ENCODE measurements at regions not wholly inside any gene's neighbourhood (a gene's known extent, or its start where the extent isn't known, plus 50 kb on each side); places are given as distances from the start of the nearest gene placed in this dataset.

- TF ChIP-seq, protein P1, sequence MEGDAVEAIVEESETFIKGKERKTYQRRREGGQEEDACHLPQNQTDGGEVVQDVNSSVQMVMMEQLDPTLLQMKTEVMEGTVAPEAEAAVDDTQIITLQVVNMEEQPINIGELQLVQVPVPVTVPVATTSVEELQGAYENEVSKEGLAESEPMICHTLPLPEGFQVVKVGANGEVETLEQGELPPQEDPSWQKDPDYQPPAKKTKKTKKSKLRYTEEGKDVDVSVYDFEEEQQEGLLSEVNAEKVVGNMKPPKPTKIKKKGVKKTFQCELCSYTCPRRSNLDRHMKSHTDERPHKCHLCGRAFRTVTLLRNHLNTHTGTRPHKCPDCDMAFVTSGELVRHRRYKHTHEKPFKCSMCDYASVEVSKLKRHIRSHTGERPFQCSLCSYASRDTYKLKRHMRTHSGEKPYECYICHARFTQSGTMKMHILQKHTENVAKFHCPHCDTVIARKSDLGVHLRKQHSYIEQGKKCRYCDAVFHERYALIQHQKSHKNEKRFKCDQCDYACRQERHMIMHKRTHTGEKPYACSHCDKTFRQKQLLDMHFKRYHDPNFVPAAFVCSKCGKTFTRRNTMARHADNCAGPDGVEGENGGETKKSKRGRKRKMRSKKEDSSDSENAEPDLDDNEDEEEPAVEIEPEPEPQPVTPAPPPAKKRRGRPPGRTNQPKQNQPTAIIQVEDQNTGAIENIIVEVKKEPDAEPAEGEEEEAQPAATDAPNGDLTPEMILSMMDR (conservative IDR thresholded peaks at IDR 0.05; ENCODE audit: low read length), result peak; percentile 50
- TF ChIP-seq EZH2phosphoT487 (IDR thresholded peaks at IDR 0.05; ENCODE audit: borderline replicate concordance), result no peak
Observed at GRCh38 chr2:234189230-234189629, 138.7 kb downstream of the SPP2 start.

All from Loucy (cell line).